Breast epithelium (tissue), 3 donors: ENCODE measurements at regions not wholly inside any gene's neighbourhood (a gene's known extent, or its start where the extent isn't known, plus 50 kb on each side); places are given as distances from the start of the nearest gene placed in this dataset.

Experiments
- POLR2AphosphoS5 ChIP-seq, 3 donors: sonication (generic); formaldehyde crosslinking; IDR thresholded peaks; one replicate each; pipeline ENCODE4 v1.6.1; 2017; ENCODE audit warnings: antibody characterized with exemption in 3 of 3
- TF ChIP-seq, protein P1 (sequence below), 3 donors: fragments of 450-650 bp; IDR thresholded peaks; one replicate each; pipeline ENCODE4 v1.5.1; 2016 to 2017; ENCODE audit warnings: antibody characterized with exemption in 3 of 3, mild to moderate bottlenecking in 3 of 3, moderate library complexity in 3 of 3

DNA sequence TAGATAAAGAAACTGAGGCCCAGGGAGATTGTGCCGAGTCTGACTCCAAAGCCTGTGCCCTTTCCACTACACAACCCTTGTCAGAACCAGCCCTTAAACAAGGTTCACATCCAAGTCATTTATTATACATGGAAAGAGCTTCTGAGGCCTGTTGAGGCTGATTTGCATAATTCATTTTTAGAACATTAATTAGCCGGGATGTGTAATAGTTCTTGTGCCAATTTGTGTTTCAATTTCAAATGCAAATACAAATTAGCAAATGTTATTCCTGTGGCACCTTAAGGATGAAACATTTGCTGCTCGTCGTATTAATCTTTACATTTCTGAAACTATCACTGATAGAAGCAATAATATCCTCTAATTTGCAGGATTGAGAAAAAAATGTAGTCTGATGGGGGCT lies 174.9 kb downstream of the MYCN start:
- TF ChIP-seq, protein P1, sequence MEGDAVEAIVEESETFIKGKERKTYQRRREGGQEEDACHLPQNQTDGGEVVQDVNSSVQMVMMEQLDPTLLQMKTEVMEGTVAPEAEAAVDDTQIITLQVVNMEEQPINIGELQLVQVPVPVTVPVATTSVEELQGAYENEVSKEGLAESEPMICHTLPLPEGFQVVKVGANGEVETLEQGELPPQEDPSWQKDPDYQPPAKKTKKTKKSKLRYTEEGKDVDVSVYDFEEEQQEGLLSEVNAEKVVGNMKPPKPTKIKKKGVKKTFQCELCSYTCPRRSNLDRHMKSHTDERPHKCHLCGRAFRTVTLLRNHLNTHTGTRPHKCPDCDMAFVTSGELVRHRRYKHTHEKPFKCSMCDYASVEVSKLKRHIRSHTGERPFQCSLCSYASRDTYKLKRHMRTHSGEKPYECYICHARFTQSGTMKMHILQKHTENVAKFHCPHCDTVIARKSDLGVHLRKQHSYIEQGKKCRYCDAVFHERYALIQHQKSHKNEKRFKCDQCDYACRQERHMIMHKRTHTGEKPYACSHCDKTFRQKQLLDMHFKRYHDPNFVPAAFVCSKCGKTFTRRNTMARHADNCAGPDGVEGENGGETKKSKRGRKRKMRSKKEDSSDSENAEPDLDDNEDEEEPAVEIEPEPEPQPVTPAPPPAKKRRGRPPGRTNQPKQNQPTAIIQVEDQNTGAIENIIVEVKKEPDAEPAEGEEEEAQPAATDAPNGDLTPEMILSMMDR (IDR thresholded peaks at IDR 0.05) = no peak
- TF ChIP-seq POLR2AphosphoS5 (IDR thresholded peaks at IDR 0.05) = no peak
